PC-3 (cell line): ENCODE measurements at regions not wholly inside any gene's neighbourhood (a gene's known extent, or its start where the extent isn't known, plus 50 kb on each side); places are given as distances from the start of the nearest gene placed in this dataset.
A peak's percentile ranks its signal among the peaks of the same experiment; 100 is the strongest.

Experiments
- ATAC-seq: fragments of 200-7000 bp; cut with Tn5 transposase; 2 replicates; pipeline ENCODE4 v1.9.1; 2020; ENCODE audit warnings: mild to moderate bottlenecking, moderate library complexity
- BruUV-seq: library from RNA; stranded (reverse); fragments of 400-500 nt; replicated peaks from 2 replicates; lab custom pipeline; 2021; lab: Mats Ljungman, UMichigan
- CTCF ChIA-PET: fragments of 300-600 bp; sonication (Branson Sonifier 250); formaldehyde crosslinking; loops from one replicate; lab custom pipeline; 2022; ENCODE audit warnings: antibody characterized with exemption; lab: Charles Lee
- POLR2A ChIA-PET: fragments of 300-600 bp; sonication (Branson Sonifier 250); formaldehyde crosslinking; loops from one replicate; lab custom pipeline; 2022; ENCODE audit warnings: antibody characterized with exemption; ENCODE audit not compliant: unreplicated experiment; lab: Charles Lee
- DNase-seq: peaks from one replicate; pipeline ENCODE4 v3.0.0-alpha.2; 2015
- H2AFZ ChIP-seq: fragments of 300-600 bp; sonication (generic); 2 replicates; pipeline ENCODE4 v1.6.0; 2016; ENCODE audit warnings: antibody characterized with exemption, low read length
- H3F3A ChIP-seq: fragments of 300-600 bp; sonication (generic); one replicate; pipeline ENCODE4 v1.6.0; 2017; ENCODE audit warnings: antibody characterized with exemption, low read length, control low read depth, mild to moderate bottlenecking; ENCODE audit not compliant: unreplicated experiment
- H3K27ac ChIP-seq: fragments of 300-600 bp; sonication (generic); 2 replicates; pipeline ENCODE4 v1.5.1; 2016; ENCODE audit warnings: mild to moderate bottlenecking, low read length
- H3K27me3 ChIP-seq: fragments of 300-600 bp; sonication (generic); 2 replicates; pipeline ENCODE4 v1.6.1; 2016; ENCODE audit warnings: low read length, mixed read lengths
- H3K36me3 ChIP-seq: fragments of 300-600 bp; sonication (generic); 2 replicates; pipeline ENCODE4 v1.6.1; 2016; ENCODE audit warnings: low read depth, mixed run types, low read length, mixed read lengths
- H3K4me1 ChIP-seq: fragments of 300-600 bp; sonication (generic); 2 replicates; pipeline ENCODE4 v1.5.1; 2016; ENCODE audit warnings: low read length; ENCODE audit not compliant: insufficient read depth
- H3K4me2 ChIP-seq: fragments of 300-600 bp; sonication (generic); 2 replicates; pipeline ENCODE4 v1.6.0; 2016; ENCODE audit warnings: low read length
- H3K4me3 ChIP-seq: fragments of 300-600 bp; sonication (generic); 2 replicates; pipeline ENCODE4 v1.5.1; 2016; ENCODE audit warnings: mild to moderate bottlenecking, low read length, mixed read lengths
- H3K79me2 ChIP-seq: fragments of 300-600 bp; sonication (generic); 2 replicates; pipeline ENCODE4 v1.6.1; 2017; ENCODE audit warnings: low read length, mixed read lengths
- H3K9ac ChIP-seq: fragments of 300-600 bp; sonication (generic); 2 replicates; pipeline ENCODE4 v1.6.0; 2016; ENCODE audit warnings: mild to moderate bottlenecking, low read length
- H3K9me2 ChIP-seq: fragments of 300-600 bp; sonication (generic); replicated peaks from 2 replicates; pipeline ENCODE4 v1.6.1; 2016; ENCODE audit warnings: mixed run types, low read length, mixed read lengths
- H3K9me3 ChIP-seq: fragments of 300-600 bp; sonication (generic); 2 replicates; pipeline ENCODE4 v1.6.1; 2016; ENCODE audit warnings: low read length, mixed read lengths
- H4K20me1 ChIP-seq: fragments of 300-600 bp; sonication (generic); 2 replicates; pipeline ENCODE4 v1.6.1; 2016; ENCODE audit warnings: low read length, mixed read lengths
- CTCF ChIP-seq: fragments of 300-600 bp; sonication (generic); conservative IDR thresholded peaks from 2 replicates; pipeline ENCODE4 v1.5.1; 2017; ENCODE audit warnings: antibody characterized with exemption, low read depth, mild to moderate bottlenecking, low read length
- EZH2 ChIP-seq: fragments of 300-600 bp; sonication (generic); IDR thresholded peaks from one replicate; pipeline ENCODE4 v1.6.1; 2017; ENCODE audit warnings: antibody characterized with exemption, mild to moderate bottlenecking, low read length; ENCODE audit not compliant: unreplicated experiment
- EZH2phosphoT487 ChIP-seq: fragments of 300-600 bp; sonication (generic); IDR thresholded peaks from 2 replicates; pipeline ENCODE4 v1.6.1; 2018; ENCODE audit warnings: mild to moderate bottlenecking, antibody characterized with exemption, low read length, borderline replicate concordance
- intact Hi-C: fragments of 100-400 bp; cut with micrococcal nuclease; formaldehyde crosslinking; loops from 2 replicates; pipeline ENCODE4 v1.9.0; 2023

- ATAC-seq (no peak), DNase-seq (no peak)
- no peaks in the 10 kb centered on the region for H3F3A ChIP-seq
- no peaks in the 10 kb centered on the region for H3K9me2 ChIP-seq
- H3K9me3 ChIP-seq = no peaks in the 10 kb centered on the region
- POLR2A ChIA-PET = no interaction called here
- no peaks in the 10 kb centered on the region for H3K4me1 ChIP-seq
- no peak overlapping the region for H3K4me3 ChIP-seq
- no peaks in the 10 kb centered on the region for H3K79me2 ChIP-seq
- BruUV-seq = no TSS peak
- TF ChIP-seq EZH2phosphoT487 = no peak
- no peak for TF ChIP-seq CTCF
- TF ChIP-seq EZH2 = no peak
- peaks cover 11% of the 10 kb centered on the region; the same call in 1 of the 2 replicates for H3K27me3 ChIP-seq
- intact Hi-C loops = no loop called here
- H2AFZ ChIP-seq = no peak overlapping the region
- CTCF ChIA-PET = no interaction called here
- H3K27ac ChIP-seq = no peak overlapping the region
- no peaks in the 10 kb centered on the region for H4K20me1 ChIP-seq
- no peak overlapping the region for H3K4me2 ChIP-seq
- H3K36me3 ChIP-seq = no peaks in the 10 kb centered on the region
- H3K9ac ChIP-seq = no peak overlapping the region
Measured at GRCh38 chr11:116431842-116432241, 340.9 kb downstream of the BUD13 start.

- TF ChIP-seq EZH2 (no peak), CTCF (no peak), EZH2phosphoT487 (no peak)
- ChIA-PET POLR2A (no interaction called here), CTCF (no interaction called here)
- Histone ChIP-seq H3K27ac (no peak overlapping the region), H3K9me3 (no peaks in the 10 kb centered on the region), H3K36me3 (no peaks in the 10 kb centered on the region), H4K20me1 (no peaks in the 10 kb centered on the region), H3K4me2 (no peak overlapping the region), H3K9me2 (no peaks in the 10 kb centered on the region), H3F3A (no peaks in the 10 kb centered on the region), H3K79me2 (no peaks in the 10 kb centered on the region), H3K4me3 (no peak overlapping the region), H3K9ac (no peak overlapping the region), H3K27me3 (peaks cover 16% of the 10 kb centered on the region), H3K4me1 (no peaks in the 10 kb centered on the region), H2AFZ (no peak overlapping the region)
- no peak for DNase-seq
- intact Hi-C loops = no loop called here
- ATAC-seq = no peak
- no TSS peak for BruUV-seq
Measured at GRCh38 chr11:116428638-116428975, 344.2 kb downstream of the BUD13 start.

GRCh38 chr11:116427903-116428637 lies 344.7 kb downstream of the BUD13 start:
- H3K27ac ChIP-seq = no peak overlapping the region
- H3K9me2 ChIP-seq = no peaks in the 10 kb centered on the region
- H3F3A ChIP-seq = no peaks in the 10 kb centered on the region
- H3K4me1 ChIP-seq = no peaks in the 10 kb centered on the region
- ChIA-PET POLR2A (no interaction called here), CTCF (no interaction called here)
- H3K27me3 ChIP-seq = peaks cover 16% of the 10 kb centered on the region
- H4K20me1 ChIP-seq = no peaks in the 10 kb centered on the region
- H3K79me2 ChIP-seq = no peaks in the 10 kb centered on the region
- H3K4me3 ChIP-seq = no peak overlapping the region
- TF ChIP-seq CTCF (no peak), EZH2phosphoT487 (no peak), EZH2 (no peak)
- ATAC-seq (no peak), DNase-seq (peak; percentile 15)
- no peak overlapping the region for H3K9ac ChIP-seq
- H2AFZ ChIP-seq = no peak overlapping the region
- no peak overlapping the region for H3K4me2 ChIP-seq
- no peaks in the 10 kb centered on the region for H3K9me3 ChIP-seq
- intact Hi-C loops = no loop called here
- no peaks in the 10 kb centered on the region for H3K36me3 ChIP-seq
- BruUV-seq = no TSS peak
